AG04450 (cell line): ENCODE measurements at regions not wholly inside any gene's neighbourhood (a gene's known extent, or its start where the extent isn't known, plus 50 kb on each side); places are given as distances from the start of the nearest gene placed in this dataset.

Experiments used
- CTCF ChIA-PET: fragments of 300-600, 350-600 bp; formaldehyde crosslinking; extraction: SDS; loops from one replicate; lab custom pipeline; 2022; ENCODE audit warnings: antibody characterized with exemption, inconsistent platforms; lab: Charles Lee
- POLR2A ChIA-PET: fragments of 350-600 bp; formaldehyde crosslinking; extraction: SDS; loops from one replicate; lab custom pipeline; 2021; ENCODE audit warnings: antibody characterized with exemption, inconsistent platforms; lab: Yijun Ruan, JAX
- DNase-seq: peaks from one replicate; pipeline ENCODE4 v3.0.0-alpha.2; 2011; ENCODE audit warnings: low read depth, low spot score
- H3K27ac ChIP-seq: one replicate; pipeline ENCODE4 v1.5.1; 2012; ENCODE audit warnings: low read depth, low read length, control low read depth
- H3K27me3 ChIP-seq: one replicate; pipeline ENCODE4 v1.6.0; 2012; ENCODE audit warnings: low read length; ENCODE audit not compliant: control insufficient read depth, insufficient read depth
- H3K4me3 ChIP-seq: 2 replicates; pipeline ENCODE4 v1.5.1; 2011; ENCODE audit warnings: mild to moderate bottlenecking, low read depth, low read length, control low read depth
- H3K9me3 ChIP-seq: 2 replicates; pipeline ENCODE4 v1.5.1; 2012; ENCODE audit warnings: low read length; ENCODE audit not compliant: control insufficient read depth, insufficient read depth
- CTCF ChIP-seq: IDR thresholded peaks from 2 replicates; pipeline ENCODE4 v1.5.1; 2011; ENCODE audit warnings: low read depth, low read length, control low read depth, inconsistent platforms

- ChIA-PET CTCF (no interaction called here), POLR2A (no interaction called here)
- no peaks in the 10 kb centered on the region for H3K27me3 ChIP-seq
- no peak for TF ChIP-seq CTCF
- no peak overlapping the region for H3K27ac ChIP-seq
- H3K9me3 ChIP-seq: peaks cover 4% of the 10 kb centered on the region
- DNase-seq: no peak
- no peak overlapping the region for H3K4me3 ChIP-seq
These were observed 161.5 kb upstream of the SFRP2 start for GRCh38 chr4:153950100-153950979.

GRCh38 chr4:153948041-153948440 is 159.2 kb upstream of the SFRP2 start:
- H3K4me3 ChIP-seq: no peak overlapping the region
- H3K27me3 ChIP-seq: no peaks in the 10 kb centered on the region
- no peak for TF ChIP-seq CTCF
- no peak for DNase-seq
- H3K9me3 ChIP-seq: peaks cover 4% of the 10 kb centered on the region
- POLR2A ChIA-PET: no interaction called here
- no peak overlapping the region for H3K27ac ChIP-seq
- CTCF ChIA-PET: no interaction called here

- no peak for TF ChIP-seq CTCF
- no peak overlapping the region for H3K27ac ChIP-seq
- CTCF ChIA-PET: no interaction called here
- H3K9me3 ChIP-seq: peaks cover 4% of the 10 kb centered on the region; the same call in 1 of the 2 replicates
- H3K27me3 ChIP-seq: no peaks in the 10 kb centered on the region
- POLR2A ChIA-PET: no interaction called here
- no peak overlapping the region for H3K4me3 ChIP-seq
- DNase-seq: no peak
These were observed 158.2 kb upstream of the SFRP2 start for GRCh38 chr4:153947124-153947523.

- TF ChIP-seq CTCF: no peak
- no peak for DNase-seq
- Histone ChIP-seq H3K9me3 (peaks cover 4% of the 10 kb centered on the region; the same call in 1 of the 2 replicates), H3K27me3 (no peaks in the 10 kb centered on the region), H3K27ac (no peak overlapping the region), H3K4me3 (no peak overlapping the region)
- ChIA-PET POLR2A (no interaction called here), CTCF (no interaction called here)
These were observed 156.8 kb upstream of the SFRP2 start for GRCh38 chr4:153945704-153946103.

- CTCF ChIA-PET: no interaction called here
- POLR2A ChIA-PET: no interaction called here
- Histone ChIP-seq H3K27me3 (no peaks in the 10 kb centered on the region), H3K9me3 (peaks cover 4% of the 10 kb centered on the region; the same call in 1 of the 2 replicates), H3K4me3 (no peak overlapping the region), H3K27ac (no peak overlapping the region)
- no peak for TF ChIP-seq CTCF
- DNase-seq: no peak
These were observed 155.0 kb upstream of the SFRP2 start for GRCh38 chr4:153943738-153944415.
